ENCODE measurements at regions not wholly inside any gene's neighbourhood (a gene's known extent, or its start where the extent isn't known, plus 50 kb on each side); places are given as distances from the start of the nearest gene placed in this dataset.

DNA sequence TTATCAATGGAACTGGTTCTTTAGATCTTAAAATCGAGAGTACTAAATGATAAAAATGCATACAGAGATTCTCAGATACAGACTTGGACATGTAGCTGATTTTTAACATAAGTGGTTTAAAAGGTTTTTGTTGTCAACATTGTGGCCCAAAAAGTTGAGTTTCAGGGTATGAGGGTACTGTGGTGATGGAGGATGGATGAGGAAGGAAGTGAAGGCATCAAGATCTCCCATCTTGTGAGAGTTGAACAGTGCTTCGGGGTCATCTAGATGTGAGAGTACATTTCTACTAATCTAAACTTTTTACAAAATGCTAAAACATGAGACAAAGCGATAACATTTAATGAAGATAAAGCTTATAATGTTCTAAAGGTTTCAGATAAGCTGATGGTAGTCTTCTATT is 452.6 kb downstream of the PCNX1 start:
- TF ChIP-seq, protein P1, sequence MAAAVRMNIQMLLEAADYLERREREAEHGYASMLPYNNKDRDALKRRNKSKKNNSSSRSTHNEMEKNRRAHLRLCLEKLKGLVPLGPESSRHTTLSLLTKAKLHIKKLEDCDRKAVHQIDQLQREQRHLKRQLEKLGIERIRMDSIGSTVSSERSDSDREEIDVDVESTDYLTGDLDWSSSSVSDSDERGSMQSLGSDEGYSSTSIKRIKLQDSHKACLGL (CRISPR knock-in tag; IDR thresholded peaks at IDR 0.05; ENCODE audit: borderline replicate concordance, poor library complexity, severe bottlenecking): no peak
- TF ChIP-seq ZC3H4 (CRISPR knock-in tag; IDR thresholded peaks at IDR 0.05; ENCODE audit: borderline replicate concordance) (no peak), ETV6 (IDR thresholded peaks at IDR 0.05; ENCODE audit: borderline replicate concordance in 1 of 2, low read depth in 2 of 2, low read length in 1 of 2) (no peak), ETV6 (CRISPR knock-in tag; IDR thresholded peaks at IDR 0.05; ENCODE audit: borderline replicate concordance) (no peak), POLR2G (IDR thresholded peaks at IDR 0.05; ENCODE audit: low read depth, low read length) (no peak), HCFC1 (IDR thresholded peaks at IDR 0.05; ENCODE audit: low read depth, low read length) (no peak), POLR2A (conservative IDR thresholded peaks at IDR 0.05) (no peak), TARDBP (IDR thresholded peaks at IDR 0.05) (no peak), PHF20 (IDR thresholded peaks at IDR 0.05; ENCODE audit: partially characterized antibody) (no peak)
- TF ChIP-seq, protein P2, sequence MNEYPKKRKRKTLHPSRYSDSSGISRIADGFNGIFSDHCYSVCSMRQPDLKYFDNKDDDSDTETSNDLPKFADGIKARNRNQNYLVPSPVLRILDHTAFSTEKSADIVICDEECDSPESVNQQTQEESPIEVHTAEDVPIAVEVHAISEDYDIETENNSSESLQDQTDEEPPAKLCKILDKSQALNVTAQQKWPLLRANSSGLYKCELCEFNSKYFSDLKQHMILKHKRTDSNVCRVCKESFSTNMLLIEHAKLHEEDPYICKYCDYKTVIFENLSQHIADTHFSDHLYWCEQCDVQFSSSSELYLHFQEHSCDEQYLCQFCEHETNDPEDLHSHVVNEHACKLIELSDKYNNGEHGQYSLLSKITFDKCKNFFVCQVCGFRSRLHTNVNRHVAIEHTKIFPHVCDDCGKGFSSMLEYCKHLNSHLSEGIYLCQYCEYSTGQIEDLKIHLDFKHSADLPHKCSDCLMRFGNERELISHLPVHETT (CRISPR knock-in tag; conservative IDR thresholded peaks at IDR 0.05 in 1 of 2, IDR thresholded peaks at IDR 0.05 in 1 of 2): no peak

Measured in K562 (cell line).